Cardiac muscle cell (in vitro differentiated cells and primary cell): ENCODE measurements at regions not wholly inside any gene's neighbourhood (a gene's known extent, or its start where the extent isn't known, plus 50 kb on each side); places are given as distances from the start of the nearest gene placed in this dataset.

Experiments used
- DNase-seq, 2 donors: peaks; one replicate each; pipeline versions ENCODE4 v3.0.0 to v3.0.0-alpha.2; 2010 to 2017; ENCODE audit warnings: low read depth in 1 of 2, low spot score in 1 of 2
- H3K27ac ChIP-seq: fragments of 200-600 bp; sonication (generic); 2 replicates; pipeline ENCODE4 v1.5.1; 2016
- H3K27me3 ChIP-seq: fragments of 200-600 bp; sonication (generic); 2 replicates; pipeline ENCODE4 v1.6.0; 2016; ENCODE audit warnings: control low read depth
- H3K36me3 ChIP-seq: fragments of 200-600 bp; sonication (generic); 2 replicates; pipeline ENCODE4 v1.5.1; 2016; ENCODE audit warnings: control low read depth
- H3K4me1 ChIP-seq: fragments of 200-600 bp; sonication (generic); 2 replicates; pipeline ENCODE4 v1.8.1; 2017; ENCODE audit warnings: low read depth, mild to moderate bottlenecking, mixed run types
- H3K4me3 ChIP-seq: fragments of 200-600 bp; sonication (generic); 2 replicates; pipeline ENCODE4 v1.5.1; 2016; ENCODE audit warnings: mild to moderate bottlenecking
- H3K9me3 ChIP-seq: fragments of 200-600 bp; sonication (generic); 2 replicates; pipeline ENCODE4 v1.5.1; 2017; ENCODE audit warnings: low read depth, mild to moderate bottlenecking, control low read depth
- TF ChIP-seq, protein P1 (sequence below): IDR thresholded peaks from 2 replicates; pipeline ENCODE4 v1.5.1; 2012; ENCODE audit warnings: low read depth, mild to moderate bottlenecking, low read length

DNA sequence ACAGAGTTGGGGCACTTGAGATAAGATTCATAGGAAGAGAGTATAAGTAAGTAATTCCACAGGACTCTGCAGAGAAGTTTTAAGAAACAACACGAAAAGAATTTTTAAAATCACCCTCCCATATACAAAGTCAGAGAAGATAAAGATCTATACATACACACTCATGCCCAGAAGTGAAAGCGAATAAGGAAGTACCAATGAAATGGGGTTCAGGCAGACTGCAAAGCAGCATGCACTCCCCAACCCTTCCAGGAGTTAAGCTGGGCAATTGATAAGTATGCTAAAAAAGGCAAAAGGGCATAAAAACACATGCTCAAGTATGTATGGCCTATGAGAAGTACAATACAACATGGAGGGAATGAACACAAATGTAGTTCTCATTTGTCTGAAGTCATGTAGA is 246.2 kb upstream of the GRIP1 start:
- TF ChIP-seq, protein P1, sequence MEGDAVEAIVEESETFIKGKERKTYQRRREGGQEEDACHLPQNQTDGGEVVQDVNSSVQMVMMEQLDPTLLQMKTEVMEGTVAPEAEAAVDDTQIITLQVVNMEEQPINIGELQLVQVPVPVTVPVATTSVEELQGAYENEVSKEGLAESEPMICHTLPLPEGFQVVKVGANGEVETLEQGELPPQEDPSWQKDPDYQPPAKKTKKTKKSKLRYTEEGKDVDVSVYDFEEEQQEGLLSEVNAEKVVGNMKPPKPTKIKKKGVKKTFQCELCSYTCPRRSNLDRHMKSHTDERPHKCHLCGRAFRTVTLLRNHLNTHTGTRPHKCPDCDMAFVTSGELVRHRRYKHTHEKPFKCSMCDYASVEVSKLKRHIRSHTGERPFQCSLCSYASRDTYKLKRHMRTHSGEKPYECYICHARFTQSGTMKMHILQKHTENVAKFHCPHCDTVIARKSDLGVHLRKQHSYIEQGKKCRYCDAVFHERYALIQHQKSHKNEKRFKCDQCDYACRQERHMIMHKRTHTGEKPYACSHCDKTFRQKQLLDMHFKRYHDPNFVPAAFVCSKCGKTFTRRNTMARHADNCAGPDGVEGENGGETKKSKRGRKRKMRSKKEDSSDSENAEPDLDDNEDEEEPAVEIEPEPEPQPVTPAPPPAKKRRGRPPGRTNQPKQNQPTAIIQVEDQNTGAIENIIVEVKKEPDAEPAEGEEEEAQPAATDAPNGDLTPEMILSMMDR, result no peak
- no peak for DNase-seq
- Histone ChIP-seq H3K4me3 (no peak overlapping the region), H3K36me3 (no peaks in the 10 kb centered on the region), H3K27me3 (no peaks in the 10 kb centered on the region), H3K27ac (no peak overlapping the region), H3K4me1 (no peaks in the 10 kb centered on the region), H3K9me3 (no peaks in the 10 kb centered on the region)

DNA sequence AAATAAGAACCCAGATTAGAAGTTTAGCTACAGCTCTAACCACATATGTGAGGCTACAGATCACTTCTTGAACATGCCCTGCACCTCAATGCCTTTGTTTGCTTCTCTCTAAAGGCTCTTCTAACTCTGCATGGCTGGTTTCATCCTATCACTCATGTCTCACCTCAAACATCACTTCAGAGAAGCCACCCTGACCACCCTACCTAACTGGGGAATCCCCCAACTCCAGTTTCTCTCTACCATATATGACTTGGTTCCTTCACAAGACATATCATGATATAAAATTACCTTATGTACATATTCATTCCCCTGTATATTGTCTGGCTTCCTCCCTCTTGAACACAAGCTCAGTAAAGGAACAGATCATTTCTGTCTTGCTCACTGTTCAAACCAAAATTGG is 250.2 kb upstream of the GRIP1 start:
- TF ChIP-seq, protein P1, result no peak
- no peaks in the 10 kb centered on the region for H3K27me3 ChIP-seq
- H3K4me1 ChIP-seq, result no peaks in the 10 kb centered on the region
- no peak overlapping the region for H3K27ac ChIP-seq
- no peaks in the 10 kb centered on the region for H3K36me3 ChIP-seq
- no peaks in the 10 kb centered on the region for H3K9me3 ChIP-seq
- H3K4me3 ChIP-seq, result no peak overlapping the region
- DNase-seq, result no peak

DNA sequence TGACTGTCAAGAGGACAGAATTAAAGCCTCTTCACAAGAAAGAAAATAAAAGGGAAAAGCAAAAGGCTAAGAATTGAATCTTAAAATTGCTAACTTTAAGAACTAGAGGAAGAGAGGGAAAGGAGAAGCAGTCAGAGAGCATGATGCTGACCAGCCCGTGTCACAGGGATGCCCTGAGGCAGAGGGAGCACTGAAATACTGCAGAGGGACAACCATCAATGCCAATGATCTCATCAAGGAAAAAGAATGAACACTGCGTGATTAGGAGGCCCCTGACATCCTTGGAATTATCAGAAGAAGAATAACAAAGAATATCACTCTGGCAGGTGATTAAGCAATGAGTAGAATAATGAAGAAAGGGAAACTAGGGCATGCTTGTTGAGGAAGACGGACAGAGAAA is 252.2 kb upstream of the GRIP1 start:
- no peaks in the 10 kb centered on the region for H3K27me3 ChIP-seq
- no peaks in the 10 kb centered on the region for H3K4me1 ChIP-seq
- no peaks in the 10 kb centered on the region for H3K9me3 ChIP-seq
- no peak for DNase-seq
- TF ChIP-seq, protein P1, result no peak
- H3K36me3 ChIP-seq, result no peaks in the 10 kb centered on the region
- H3K27ac ChIP-seq, result no peak overlapping the region
- no peak overlapping the region for H3K4me3 ChIP-seq

DNA sequence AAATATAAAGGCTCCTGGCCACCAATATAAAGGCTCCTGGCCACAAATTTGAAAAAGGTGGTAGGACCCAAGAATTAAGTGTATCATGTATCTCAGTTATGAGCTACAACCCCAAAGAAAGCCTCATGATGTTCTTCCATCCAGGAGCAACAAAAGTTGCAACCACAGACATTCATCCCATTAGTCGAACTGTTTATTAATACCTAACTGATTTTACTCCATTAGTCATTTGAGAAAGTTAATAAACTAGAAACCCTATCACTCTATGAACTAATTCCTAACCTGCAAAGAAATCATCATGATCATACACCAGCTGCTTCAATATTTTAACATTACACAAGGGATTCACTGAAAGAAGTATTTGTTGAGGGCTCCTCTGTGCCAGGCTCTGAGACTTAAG is 253.2 kb upstream of the GRIP1 start:
- no peaks in the 10 kb centered on the region for H3K9me3 ChIP-seq
- no peaks in the 10 kb centered on the region for H3K27me3 ChIP-seq
- no peaks in the 10 kb centered on the region for H3K36me3 ChIP-seq
- no peak for DNase-seq
- H3K4me1 ChIP-seq, result no peaks in the 10 kb centered on the region
- H3K4me3 ChIP-seq, result no peak overlapping the region
- no peak overlapping the region for H3K27ac ChIP-seq
- TF ChIP-seq, protein P1, result no peak

DNA sequence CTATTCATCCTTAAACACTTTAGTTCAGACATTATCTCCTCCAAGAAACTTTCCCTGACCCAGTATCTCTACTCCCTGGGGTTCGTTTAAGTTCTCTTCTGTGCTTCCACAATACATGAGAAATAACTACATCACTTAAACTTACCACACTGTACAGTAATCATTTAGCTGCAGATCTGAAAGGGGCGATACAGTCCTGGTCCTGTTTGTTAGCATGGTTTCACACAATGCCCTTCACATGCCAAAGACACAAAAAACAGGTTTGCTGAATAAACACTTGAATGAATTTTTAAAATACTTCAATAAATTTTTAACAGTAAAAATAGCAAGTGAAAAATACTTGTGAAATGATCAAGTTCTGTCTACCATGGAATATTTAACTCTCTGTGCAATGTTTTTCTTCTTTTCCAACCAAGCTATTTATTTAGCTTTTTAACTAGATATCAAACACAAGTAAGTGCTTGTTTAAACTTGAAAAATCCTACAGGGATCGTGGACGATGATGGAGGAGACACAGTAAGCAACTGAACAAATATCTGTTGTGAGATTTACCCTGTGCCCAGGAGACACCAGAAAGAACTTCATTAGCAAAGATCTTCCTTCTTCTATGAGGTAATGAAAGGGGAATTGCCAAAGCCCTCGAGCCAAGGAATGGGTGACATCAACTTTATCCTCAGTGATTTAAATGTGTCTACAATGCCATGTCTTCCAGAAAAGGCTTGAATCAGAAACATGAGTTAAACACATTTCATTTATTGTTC is 255.6 kb upstream of the GRIP1 start:
- TF ChIP-seq, protein P1, result no peak
- Histone ChIP-seq H3K4me3 (no peak overlapping the region), H3K9me3 (no peaks in the 10 kb centered on the region), H3K36me3 (no peaks in the 10 kb centered on the region), H3K27me3 (no peaks in the 10 kb centered on the region), H3K4me1 (no peaks in the 10 kb centered on the region), H3K27ac (no peak overlapping the region)
- DNase-seq, result no peak
